Parathyroid adenoma (tissue), 2 donors: ENCODE measurements at regions not wholly inside any gene's neighbourhood (a gene's known extent, or its start where the extent isn't known, plus 50 kb on each side); places are given as distances from the start of the nearest gene placed in this dataset.

Experiments used
- H2AFZ ChIP-seq: fragments of 300-600 bp; sonication (generic); one replicate; pipeline ENCODE4 v1.7.0; 2017; ENCODE audit warnings: antibody characterized with exemption, mild to moderate bottlenecking
- H3K27ac ChIP-seq: fragments of 300-600 bp; sonication (generic); one replicate; pipeline ENCODE4 v1.7.0; 2017
- H3K27me3 ChIP-seq: fragments of 300-600 bp; sonication (generic); one replicate; pipeline ENCODE4 v1.7.0; 2017; ENCODE audit warnings: low read length; ENCODE audit not compliant: control insufficient read depth, insufficient read depth
- H3K36me3 ChIP-seq: fragments of 300-600 bp; sonication (generic); one replicate; pipeline ENCODE4 v1.7.0; 2017; ENCODE audit warnings: low read length; ENCODE audit not compliant: control insufficient read depth, insufficient read depth
- H3K4me1 ChIP-seq: fragments of 300-600 bp; sonication (generic); one replicate; pipeline ENCODE4 v1.7.0; 2017; ENCODE audit warnings: control low read depth
- H3K4me2 ChIP-seq: fragments of 300-600 bp; sonication (generic); one replicate; pipeline ENCODE4 v1.7.0; 2017; ENCODE audit warnings: low read length
- H3K4me3 ChIP-seq: fragments of 300-600 bp; sonication (generic); one replicate; pipeline ENCODE4 v1.7.0; 2017; ENCODE audit warnings: low read depth, low read length
- H3K79me2 ChIP-seq: fragments of 300-600 bp; sonication (generic); one replicate; pipeline ENCODE4 v1.7.0; 2017; ENCODE audit warnings: control low read depth
- H3K9ac ChIP-seq: fragments of 300-600 bp; sonication (generic); one replicate; pipeline ENCODE4 v1.7.0; 2017; ENCODE audit warnings: mild to moderate bottlenecking
- H3K9me3 ChIP-seq: fragments of 300-600 bp; sonication (generic); one replicate; pipeline ENCODE4 v1.7.0; 2017; ENCODE audit warnings: low read length; ENCODE audit not compliant: control insufficient read depth
- TF ChIP-seq, protein P1 (sequence below): fragments of 300-600 bp; sonication (generic); IDR thresholded peaks from one replicate; pipeline ENCODE4 v1.7.0; 2017; ENCODE audit warnings: antibody characterized with exemption, mild to moderate bottlenecking
- donor health status: primary hyperparathyroidism.

DNA sequence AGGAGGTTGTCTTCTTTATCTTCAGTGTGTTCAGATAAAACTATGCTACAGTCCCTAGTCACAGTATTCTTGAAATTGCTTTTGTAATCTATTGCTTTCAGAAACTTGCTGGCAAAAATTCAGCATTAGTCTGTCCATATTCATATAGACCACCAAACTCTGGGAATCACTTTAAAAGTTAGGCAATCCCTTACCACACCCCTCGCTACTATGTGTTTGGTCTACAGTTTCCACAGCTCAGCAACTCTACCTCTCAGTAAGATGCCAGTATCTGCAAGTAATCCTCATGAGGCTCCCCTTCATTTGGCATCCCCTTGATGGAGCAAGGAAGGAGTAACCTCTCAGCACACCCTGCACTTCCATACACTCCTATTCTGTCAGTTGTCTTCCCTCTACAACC, 1706.6 kb upstream of the CELF4 start:
- Histone ChIP-seq H3K4me2 (no peak overlapping the region), H3K4me1 (no peaks in the 10 kb centered on the region)
- TF ChIP-seq, protein P1, sequence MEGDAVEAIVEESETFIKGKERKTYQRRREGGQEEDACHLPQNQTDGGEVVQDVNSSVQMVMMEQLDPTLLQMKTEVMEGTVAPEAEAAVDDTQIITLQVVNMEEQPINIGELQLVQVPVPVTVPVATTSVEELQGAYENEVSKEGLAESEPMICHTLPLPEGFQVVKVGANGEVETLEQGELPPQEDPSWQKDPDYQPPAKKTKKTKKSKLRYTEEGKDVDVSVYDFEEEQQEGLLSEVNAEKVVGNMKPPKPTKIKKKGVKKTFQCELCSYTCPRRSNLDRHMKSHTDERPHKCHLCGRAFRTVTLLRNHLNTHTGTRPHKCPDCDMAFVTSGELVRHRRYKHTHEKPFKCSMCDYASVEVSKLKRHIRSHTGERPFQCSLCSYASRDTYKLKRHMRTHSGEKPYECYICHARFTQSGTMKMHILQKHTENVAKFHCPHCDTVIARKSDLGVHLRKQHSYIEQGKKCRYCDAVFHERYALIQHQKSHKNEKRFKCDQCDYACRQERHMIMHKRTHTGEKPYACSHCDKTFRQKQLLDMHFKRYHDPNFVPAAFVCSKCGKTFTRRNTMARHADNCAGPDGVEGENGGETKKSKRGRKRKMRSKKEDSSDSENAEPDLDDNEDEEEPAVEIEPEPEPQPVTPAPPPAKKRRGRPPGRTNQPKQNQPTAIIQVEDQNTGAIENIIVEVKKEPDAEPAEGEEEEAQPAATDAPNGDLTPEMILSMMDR: no peak

GRCh38 chr18:39271654-39272053, 1706.1 kb upstream of the CELF4 start:
- Histone ChIP-seq H3K4me1 (no peaks in the 10 kb centered on the region), H3K4me2 (no peak overlapping the region), H3K9ac (no peak overlapping the region), H2AFZ (no peak overlapping the region), H3K27me3 (no peaks in the 10 kb centered on the region), H3K27ac (no peak overlapping the region), H3K36me3 (no peaks in the 10 kb centered on the region), H3K79me2 (no peaks in the 10 kb centered on the region), H3K9me3 (no peaks in the 10 kb centered on the region), H3K4me3 (no peak overlapping the region)
- TF ChIP-seq, protein P1: no peak

More for the DNA sequence above, 1706.6 kb upstream of the CELF4 start:
- no peak overlapping the region for H3K9ac ChIP-seq
- no peak overlapping the region for H3K4me3 ChIP-seq
- H2AFZ ChIP-seq: no peak overlapping the region
- H3K27me3 ChIP-seq: no peaks in the 10 kb centered on the region
- H3K36me3 ChIP-seq: no peaks in the 10 kb centered on the region
- H3K9me3 ChIP-seq: no peaks in the 10 kb centered on the region
- H3K79me2 ChIP-seq: no peaks in the 10 kb centered on the region
- H3K27ac ChIP-seq: no peak overlapping the region

DNA sequence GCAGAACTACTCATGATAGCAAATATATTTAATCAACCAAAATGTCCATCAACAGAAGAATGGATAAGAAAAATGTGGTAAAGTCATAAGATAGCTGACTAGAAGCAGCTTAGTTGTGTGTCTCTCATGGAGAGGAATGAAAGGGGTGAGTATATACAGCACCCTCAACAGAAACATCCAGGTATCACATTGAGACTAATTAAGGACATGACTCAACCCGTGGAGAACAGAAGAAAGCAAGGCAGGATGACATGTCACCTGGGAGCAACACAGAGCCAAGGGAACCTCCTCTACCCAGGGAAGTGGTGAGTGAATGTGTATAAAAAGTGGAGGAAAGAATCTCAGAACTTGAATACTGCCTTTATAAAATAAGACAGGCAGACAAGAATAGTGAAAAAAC, 1695.0 kb upstream of the CELF4 start:
- H3K9me3 ChIP-seq: no peaks in the 10 kb centered on the region
- no peak overlapping the region for H2AFZ ChIP-seq
- no peaks in the 10 kb centered on the region for H3K4me1 ChIP-seq
- H3K79me2 ChIP-seq: no peaks in the 10 kb centered on the region
- H3K4me2 ChIP-seq: no peak overlapping the region
- no peaks in the 10 kb centered on the region for H3K27me3 ChIP-seq
- no peak overlapping the region for H3K27ac ChIP-seq
- H3K36me3 ChIP-seq: no peaks in the 10 kb centered on the region
- H3K4me3 ChIP-seq: no peak overlapping the region
- TF ChIP-seq, protein P1: no peak
- H3K9ac ChIP-seq: no peak overlapping the region

DNA sequence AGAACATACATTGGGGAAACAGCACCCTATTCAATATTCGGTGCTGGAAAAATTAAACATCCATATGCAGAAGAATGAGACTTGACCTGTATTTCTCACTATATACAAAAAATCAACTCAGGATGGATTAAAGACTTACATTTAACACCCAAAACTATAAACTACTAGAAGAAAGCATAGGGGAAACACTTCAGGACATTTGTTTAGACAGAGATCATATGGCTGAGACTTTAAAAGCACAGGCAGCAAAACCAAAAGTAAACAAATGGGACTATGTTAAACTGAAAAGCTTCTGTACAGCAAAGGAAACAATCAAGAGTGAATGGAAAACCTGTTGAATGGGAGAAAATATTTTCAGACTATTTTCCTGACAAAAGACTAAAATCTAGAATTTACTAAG, 1694.1 kb upstream of the CELF4 start:
- TF ChIP-seq, protein P1: no peak
- H3K4me2 ChIP-seq: no peak overlapping the region
- no peaks in the 10 kb centered on the region for H3K9me3 ChIP-seq
- H3K4me1 ChIP-seq: no peaks in the 10 kb centered on the region
- H3K36me3 ChIP-seq: no peaks in the 10 kb centered on the region
- no peak overlapping the region for H3K4me3 ChIP-seq
- H3K27ac ChIP-seq: no peak overlapping the region
- H3K9ac ChIP-seq: no peak overlapping the region
- no peak overlapping the region for H2AFZ ChIP-seq
- no peaks in the 10 kb centered on the region for H3K27me3 ChIP-seq
- no peaks in the 10 kb centered on the region for H3K79me2 ChIP-seq

- H3K9me3 ChIP-seq: no peaks in the 10 kb centered on the region
- H3K4me1 ChIP-seq: no peaks in the 10 kb centered on the region
- H3K27ac ChIP-seq: no peak overlapping the region
- H3K4me3 ChIP-seq: no peak overlapping the region
- no peak overlapping the region for H3K4me2 ChIP-seq
- H3K79me2 ChIP-seq: no peaks in the 10 kb centered on the region
- no peaks in the 10 kb centered on the region for H3K27me3 ChIP-seq
- TF ChIP-seq, protein P1: no peak
- H3K9ac ChIP-seq: no peak overlapping the region
- no peak overlapping the region for H2AFZ ChIP-seq
- H3K36me3 ChIP-seq: no peaks in the 10 kb centered on the region
These were observed 1678.6 kb upstream of the CELF4 start for GRCh38 chr18:39244242-39244641.
